Breast epithelium (tissue), 4 donors: ENCODE measurements at regions not wholly inside any gene's neighbourhood (a gene's known extent, or its start where the extent isn't known, plus 50 kb on each side); places are given as distances from the start of the nearest gene placed in this dataset.

Source experiments
- DNase-seq, 2 donors: peaks; one replicate each; pipeline ENCODE4 v3.0.0-alpha.2; 2019; ENCODE audit warnings: low spot score in 2 of 2
- H3K27ac ChIP-seq, 2 donors: fragments of 200-600 bp; sonication (generic) in 1 of 2; one replicate each; pipeline ENCODE4 v1.5.1; 2016 to 2019; ENCODE audit warnings: mild to moderate bottlenecking in 1 of 2
- H3K27me3 ChIP-seq, 2 donors: fragments of 200-600 bp; sonication (generic) in 1 of 2; one replicate each; pipeline versions ENCODE4 v1.5.1 to v1.6.0; 2017 to 2019; ENCODE audit warnings: control low read depth in 1 of 2, mild to moderate bottlenecking in 1 of 2
- H3K36me3 ChIP-seq: fragments of 200-600 bp; one replicate; pipeline ENCODE4 v1.5.1; 2019
- H3K4me1 ChIP-seq, 2 donors: fragments of 200-600 bp; sonication (generic); one replicate each; pipeline ENCODE4 v1.5.1; 2016 to 2019; ENCODE audit warnings: control low read depth in 1 of 2
- H3K4me3 ChIP-seq, 3 donors: fragments of 200-600 bp; sonication (generic); 1 replicate in 2 of 3; 2 replicates in 1 of 3; pipeline ENCODE4 v1.5.1; 2016 to 2019; ENCODE audit warnings: mild to moderate bottlenecking in 3 of 3, moderate library complexity in 2 of 3
- H3K9me3 ChIP-seq, 2 donors: fragments of 200-600 bp; sonication (generic) in 1 of 2; one replicate each; pipeline ENCODE4 v1.5.1; 2016 to 2019; ENCODE audit warnings: control low read depth in 1 of 2
- CTCF ChIP-seq, 3 donors: fragments of 450-650 bp; IDR thresholded peaks; one replicate each; pipeline ENCODE4 v1.5.1; 2016 to 2017; ENCODE audit warnings: antibody characterized with exemption in 3 of 3, mild to moderate bottlenecking in 3 of 3, moderate library complexity in 3 of 3
- POLR2A ChIP-seq: fragments of 450-650 bp; IDR thresholded peaks from one replicate; pipeline ENCODE4 v1.6.1; 2016; ENCODE audit warnings: antibody characterized with exemption, mild to moderate bottlenecking, moderate library complexity
- POLR2AphosphoS5 ChIP-seq, 3 donors: sonication (generic); formaldehyde crosslinking; IDR thresholded peaks; one replicate each; pipeline ENCODE4 v1.6.1; 2017; ENCODE audit warnings: antibody characterized with exemption in 3 of 3
- intact Hi-C: fragments of 100-400 bp; cut with DNase I; formaldehyde crosslinking; loops from one replicate; pipeline ENCODE4 v1.15.1; 2023; ENCODE audit warnings: low total_unique reads

GRCh38 chr7:16083931-16084330 lies 337.4 kb downstream of the CRPPA start:
- TF ChIP-seq POLR2A (no peak), CTCF (IDR thresholded peaks at IDR 0.05) (no peak), POLR2AphosphoS5 (IDR thresholded peaks at IDR 0.05) (no peak)
- intact Hi-C loops, result no loop called here
- H3K27me3 ChIP-seq, result no peaks in the 10 kb centered on the region
- no peak for DNase-seq
- no peaks in the 10 kb centered on the region for H3K9me3 ChIP-seq
- no peaks in the 10 kb centered on the region for H3K4me1 ChIP-seq
- peak overlapping the region in 1 of 2 donors; percentile 3 for H3K27ac ChIP-seq
- H3K36me3 ChIP-seq, result no peaks in the 10 kb centered on the region
- no peak overlapping the region for H3K4me3 ChIP-seq

GRCh38 chr7:16080131-16080530 lies 341.2 kb downstream of the CRPPA start:
- intact Hi-C loops, result no loop called here
- no peaks in the 10 kb centered on the region for H3K36me3 ChIP-seq
- H3K27ac ChIP-seq, result no peak overlapping the region
- no peaks in the 10 kb centered on the region for H3K27me3 ChIP-seq
- no peak overlapping the region for H3K4me3 ChIP-seq
- TF ChIP-seq CTCF (IDR thresholded peaks at IDR 0.05) (no peak), POLR2A (no peak), POLR2AphosphoS5 (IDR thresholded peaks at IDR 0.05) (no peak)
- no peak for DNase-seq
- no peaks in the 10 kb centered on the region for H3K4me1 ChIP-seq
- H3K9me3 ChIP-seq, result no peaks in the 10 kb centered on the region

DNA sequence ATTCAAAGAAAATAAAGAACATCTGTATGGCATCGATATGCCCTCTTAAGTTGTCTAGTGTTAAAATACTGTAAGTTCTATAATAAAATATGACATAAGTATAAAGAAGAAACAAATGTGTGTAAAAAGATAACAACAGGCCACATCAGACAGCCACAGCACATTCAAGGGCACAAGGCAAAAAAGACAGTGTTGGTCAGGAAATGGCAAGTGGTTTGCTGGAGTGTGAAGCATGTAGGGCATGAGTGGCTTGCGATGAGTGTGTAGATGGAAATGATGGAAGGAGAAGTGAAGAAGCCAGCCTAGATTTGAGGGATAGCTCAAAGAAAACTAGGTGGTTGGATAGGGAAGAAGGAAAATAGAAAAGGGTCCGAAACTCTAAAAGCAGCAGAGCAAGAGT lies 341.6 kb downstream of the CRPPA start:
- Histone ChIP-seq H3K27ac (no peak overlapping the region), H3K9me3 (no peaks in the 10 kb centered on the region), H3K4me3 (no peak overlapping the region), H3K36me3 (no peaks in the 10 kb centered on the region), H3K4me1 (no peaks in the 10 kb centered on the region), H3K27me3 (no peaks in the 10 kb centered on the region)
- TF ChIP-seq CTCF (IDR thresholded peaks at IDR 0.05), result no peak
- TF ChIP-seq POLR2AphosphoS5 (IDR thresholded peaks at IDR 0.05), result no peak
- TF ChIP-seq POLR2A, result no peak
- no peak for DNase-seq
- intact Hi-C loops, result loop anchor here (10.0 kb wide), 1 partner anchor 485 kb away; no protein-coding TSS in a partner anchor

- TF ChIP-seq POLR2A (no peak), CTCF (IDR thresholded peaks at IDR 0.05) (peak; percentile 54 to 64 (median 63))
- intact Hi-C loops, result loop anchor here (10.0 kb wide), 1 partner anchor 486 kb away; no protein-coding TSS in a partner anchor
- Histone ChIP-seq H3K36me3 (no peaks in the 10 kb centered on the region), H3K4me1 (no peaks in the 10 kb centered on the region), H3K27me3 (no peaks in the 10 kb centered on the region), H3K9me3 (no peaks in the 10 kb centered on the region), H3K4me3 (no peak overlapping the region), H3K27ac (no peak overlapping the region)
- no peak for DNase-seq
These were observed 343.0 kb downstream of the CRPPA start for GRCh38 chr7:16078076-16078952.

- peaks cover 3 to 5% of the 10 kb centered on the region in 2 donors for H3K4me1 ChIP-seq
- DNase-seq, result no peak
- H3K36me3 ChIP-seq, result no peaks in the 10 kb centered on the region
- no peaks in the 10 kb centered on the region for H3K27me3 ChIP-seq
- intact Hi-C loops, result loop anchor here (10.0 kb wide), 1 partner anchor 493 kb away; no protein-coding TSS in a partner anchor
- H3K27ac ChIP-seq, result no peak overlapping the region
- TF ChIP-seq POLR2A (no peak), CTCF (IDR thresholded peaks at IDR 0.05) (peak; percentile 80 to 90 (median 88))
- no peaks in the 10 kb centered on the region for H3K9me3 ChIP-seq
- no peak overlapping the region for H3K4me3 ChIP-seq
These were observed 350.0 kb downstream of the CRPPA start for GRCh38 chr7:16071246-16071857.
